SU-DHL-6 (cell line): ENCODE measurements at regions not wholly inside any gene's neighbourhood (a gene's known extent, or its start where the extent isn't known, plus 50 kb on each side); places are given as distances from the start of the nearest gene placed in this dataset.

ENCODE experiments used
- CTCF ChIP-seq: fragments of 200-600 bp; sonication (generic); IDR thresholded peaks from one replicate; pipeline ENCODE4 v1.5.1; 2017; ENCODE audit warnings: antibody characterized with exemption, mild to moderate bottlenecking, low read length, moderate library complexity; ENCODE audit not compliant: insufficient read depth, poor library complexity, severe bottlenecking
- EZH2phosphoT487 ChIP-seq: fragments of 200-600 bp; sonication (generic), shearing (Covaris generic); conservative IDR thresholded peaks from 2 replicates; pipeline ENCODE4 v1.6.1; 2018; ENCODE audit warnings: mild to moderate bottlenecking, antibody characterized with exemption, low read length, moderate library complexity, mixed read lengths

GRCh38 chr9:20207176-20207575, 415.1 kb downstream of the MLLT3 start:
- TF ChIP-seq CTCF (no peak), EZH2phosphoT487 (no peak)
